ENCODE measurements at regions not wholly inside any gene's neighbourhood (a gene's known extent, or its start where the extent isn't known, plus 50 kb on each side); places are given as distances from the start of the nearest gene placed in this dataset.

GRCh38 chr5:164560216-164560615, 1054.8 kb downstream of the MAT2B start:
- Histone ChIP-seq H3F3A (ENCODE audit: insufficient read depth) (no peaks in the 10 kb centered on the region), H3K4me3 (ENCODE audit: insufficient read depth, low read length, poor library complexity, severe bottlenecking) (no peak overlapping the region), H4K20me1 (ENCODE audit: low read depth, low read length) (no peaks in the 10 kb centered on the region), H3K27ac (ENCODE audit: low read depth, low read length) (no peak overlapping the region), H3K36me3 (ENCODE audit: low read length) (no peaks in the 10 kb centered on the region), H3K79me2 (ENCODE audit: insufficient read depth, low read length) (no peaks in the 10 kb centered on the region), H3K4me2 (ENCODE audit: low read depth, low read length, poor library complexity, severe bottlenecking) (no peak overlapping the region), H3K27me3 (ENCODE audit: low read length) (no peaks in the 10 kb centered on the region), H3K9me2 (replicated peaks; ENCODE audit: insufficient read depth, low read length) (no peaks in the 10 kb centered on the region), H3K9me3 (ENCODE audit: insufficient read depth, low read length) (no peaks in the 10 kb centered on the region), H2AFZ (ENCODE audit: low read depth, low read length, severe bottlenecking) (no peak overlapping the region), H3K9ac (ENCODE audit: low read length) (no peak overlapping the region)
- TF ChIP-seq CTCF (IDR thresholded peaks at IDR 0.05; ENCODE audit: insufficient read depth, low read length, poor library complexity, severe bottlenecking), result no peak
- no peak for TF ChIP-seq EZH2phosphoT487 (conservative IDR thresholded peaks at IDR 0.05; ENCODE audit: low read length)

GRCh38 chr5:164561933-164562872, 1056.8 kb downstream of the MAT2B start:
- Histone ChIP-seq H3K9me3 (ENCODE audit: insufficient read depth, low read length) (no peaks in the 10 kb centered on the region), H3K79me2 (ENCODE audit: insufficient read depth, low read length) (no peaks in the 10 kb centered on the region), H3K4me3 (ENCODE audit: insufficient read depth, low read length, poor library complexity, severe bottlenecking) (no peak overlapping the region), H4K20me1 (ENCODE audit: low read depth, low read length) (no peaks in the 10 kb centered on the region), H3K27ac (ENCODE audit: low read depth, low read length) (no peak overlapping the region), H3K36me3 (ENCODE audit: low read length) (no peaks in the 10 kb centered on the region), H3F3A (ENCODE audit: insufficient read depth) (no peaks in the 10 kb centered on the region), H3K4me2 (ENCODE audit: low read depth, low read length, poor library complexity, severe bottlenecking) (no peak overlapping the region), H2AFZ (ENCODE audit: low read depth, low read length, severe bottlenecking) (no peak overlapping the region), H3K27me3 (ENCODE audit: low read length) (no peaks in the 10 kb centered on the region), H3K9me2 (replicated peaks; ENCODE audit: insufficient read depth, low read length) (no peaks in the 10 kb centered on the region), H3K9ac (ENCODE audit: low read length) (no peak overlapping the region)
- TF ChIP-seq EZH2phosphoT487 (conservative IDR thresholded peaks at IDR 0.05; ENCODE audit: low read length) (no peak), CTCF (IDR thresholded peaks at IDR 0.05; ENCODE audit: insufficient read depth, low read length, poor library complexity, severe bottlenecking) (no peak)

- Histone ChIP-seq H3K4me3 (ENCODE audit: insufficient read depth, low read length, poor library complexity, severe bottlenecking) (no peak overlapping the region), H3K9me3 (ENCODE audit: insufficient read depth, low read length) (no peaks in the 10 kb centered on the region), H3K27ac (ENCODE audit: low read depth, low read length) (no peak overlapping the region), H3K27me3 (ENCODE audit: low read length) (no peaks in the 10 kb centered on the region), H3K79me2 (ENCODE audit: insufficient read depth, low read length) (no peaks in the 10 kb centered on the region), H4K20me1 (ENCODE audit: low read depth, low read length) (no peaks in the 10 kb centered on the region), H3K9ac (ENCODE audit: low read length) (no peak overlapping the region), H2AFZ (ENCODE audit: low read depth, low read length, severe bottlenecking) (no peak overlapping the region), H3K9me2 (replicated peaks; ENCODE audit: insufficient read depth, low read length) (no peaks in the 10 kb centered on the region), H3K36me3 (ENCODE audit: low read length) (no peaks in the 10 kb centered on the region), H3K4me2 (ENCODE audit: low read depth, low read length, poor library complexity, severe bottlenecking) (no peak overlapping the region), H3F3A (ENCODE audit: insufficient read depth) (no peaks in the 10 kb centered on the region)
- TF ChIP-seq CTCF (IDR thresholded peaks at IDR 0.05; ENCODE audit: insufficient read depth, low read length, poor library complexity, severe bottlenecking) (no peak), EZH2phosphoT487 (conservative IDR thresholded peaks at IDR 0.05; ENCODE audit: low read length) (no peak)
These were observed 1058.0 kb downstream of the MAT2B start for GRCh38 chr5:164563370-164563769.

All from SU-DHL-6 (cell line).